GM10248 (cell line): ENCODE measurements at regions not wholly inside any gene's neighbourhood (a gene's known extent, or its start where the extent isn't known, plus 50 kb on each side); places are given as distances from the start of the nearest gene placed in this dataset.

ENCODE experiments used
- CTCF ChIA-PET: fragments of 300-600 bp; sonication (Branson Sonifier 250); formaldehyde crosslinking; extraction: SDS; loops from one replicate; lab custom pipeline; 2021; ENCODE audit warnings: antibody characterized with exemption; lab: Yijun Ruan, JAX
- POLR2A ChIA-PET: fragments of 350-650 bp; sonication (Branson Sonifier 250); formaldehyde crosslinking; extraction: SDS; loops from one replicate; lab custom pipeline; 2020; ENCODE audit warnings: antibody characterized with exemption; lab: Yijun Ruan, JAX
- DNase-seq: peaks from one replicate; pipeline ENCODE4 v3.0.0; 2012; ENCODE audit errors: extremely low spot score
- CTCF ChIP-seq: IDR thresholded peaks from 2 replicates; pipeline ENCODE4 v1.5.1; 2012; ENCODE audit warnings: mild to moderate bottlenecking, low read depth; ENCODE audit errors: extremely low read depth, missing control alignments, control extremely low read depth

GRCh38 chr20:24297993-24298392, 171.4 kb upstream of the SYNDIG1 start:
- no peak for TF ChIP-seq CTCF
- CTCF ChIA-PET, result no interaction called here

GRCh38 chr20:24296477-24297261, 172.8 kb upstream of the SYNDIG1 start:
- POLR2A ChIA-PET, result interaction anchor here (0.6 kb wide), 1 partner anchor 28 kb away, joined by 9 read pairs; no protein-coding TSS in a partner anchor
- DNase-seq, result no peak
- CTCF ChIA-PET, result interaction anchor here (1.2 kb wide), 1 partner anchor 21 kb away, joined by 3 read pairs; no protein-coding TSS in a partner anchor
- TF ChIP-seq CTCF, result no peak

More at GRCh38 chr20:24297993-24298392, 171.4 kb upstream of the SYNDIG1 start:
- POLR2A ChIA-PET, result no interaction called here
- no peak for DNase-seq

DNA sequence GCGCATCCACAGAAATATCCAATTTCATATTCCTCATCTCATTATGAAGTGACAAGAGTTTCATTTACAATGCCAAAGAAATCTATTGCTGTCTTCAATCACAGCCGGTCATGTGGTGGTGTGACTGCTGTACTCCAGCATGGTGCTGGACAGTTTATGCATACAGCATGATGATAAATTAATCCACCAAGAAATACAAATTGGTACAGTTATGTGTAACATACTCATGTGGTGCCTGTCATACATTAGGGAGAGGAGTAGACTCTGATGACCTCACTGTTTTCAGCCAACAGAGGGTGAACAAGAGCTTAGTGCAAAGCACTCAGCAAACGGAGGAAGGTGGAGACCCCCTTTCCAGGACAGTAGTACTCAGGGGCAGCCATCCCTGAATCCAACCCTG, 178.4 kb upstream of the SYNDIG1 start:
- POLR2A ChIA-PET, result no interaction called here
- DNase-seq, result no peak
- no peak for TF ChIP-seq CTCF
- CTCF ChIA-PET, result no interaction called here

- CTCF ChIA-PET, result no interaction called here
- POLR2A ChIA-PET, result no interaction called here
- DNase-seq, result no peak
- TF ChIP-seq CTCF, result no peak
These were observed 179.5 kb upstream of the SYNDIG1 start for GRCh38 chr20:24289737-24290481.

DNA sequence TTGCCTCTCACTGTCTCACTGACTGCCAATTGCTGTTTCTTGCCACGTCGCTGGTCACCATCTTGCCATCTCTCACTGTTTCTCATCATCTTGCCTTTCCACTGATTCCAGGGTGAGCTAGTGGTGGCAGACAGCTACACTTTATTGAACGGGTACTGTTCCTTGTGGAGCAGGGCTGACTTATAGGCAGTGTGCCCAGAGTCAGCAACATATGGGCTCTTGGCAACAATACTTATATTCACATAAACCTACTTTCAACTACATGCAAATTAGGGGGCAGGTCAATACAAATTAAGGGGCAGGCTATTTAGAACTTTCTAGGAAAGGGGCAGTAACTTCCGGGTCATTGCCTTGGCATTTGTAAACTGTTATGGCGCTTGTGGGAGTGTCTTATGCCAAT, 186.2 kb upstream of the SYNDIG1 start:
- ChIA-PET CTCF (interaction anchor here (0.6 kb wide), 1 partner anchor 61 kb away, joined by 3 read pairs; no protein-coding TSS in a partner anchor), POLR2A (no interaction called here)
- TF ChIP-seq CTCF, result no peak
- no peak for DNase-seq

- ChIA-PET POLR2A (interaction anchor here (0.6 kb wide), 1 partner anchor 16 kb away, joined by 3 read pairs; no protein-coding TSS in a partner anchor), CTCF (interaction anchor here (1.0 kb wide), 1 partner anchor 16 kb away, joined by 3 read pairs; no protein-coding TSS in a partner anchor)
- DNase-seq, result no peak
- no peak for TF ChIP-seq CTCF
These were observed 192.2 kb upstream of the SYNDIG1 start for GRCh38 chr20:24277196-24277595.
